Panc1 (cell line): ENCODE measurements at regions not wholly inside any gene's neighbourhood (a gene's known extent, or its start where the extent isn't known, plus 50 kb on each side); places are given as distances from the start of the nearest gene placed in this dataset.

Source experiments
- ATAC-seq: fragments of 200-7000 bp; cut with Tn5 transposase; 2 replicates; pipeline ENCODE4 v1.9.1; 2020; ENCODE audit warnings: mild to moderate bottlenecking, moderate library complexity
- BruUV-seq: library from RNA; stranded (reverse); fragments of 400-500 nt; replicated peaks from 2 replicates; lab custom pipeline; 2021; lab: Mats Ljungman, UMichigan
- CTCF ChIA-PET: fragments of 300-600 bp; sonication (Branson Sonifier 250); formaldehyde crosslinking; loops from one replicate; lab custom pipeline; 2022; ENCODE audit warnings: antibody characterized with exemption; lab: Charles Lee
- POLR2A ChIA-PET: fragments of 300-600 bp; sonication (Branson Sonifier 250); formaldehyde crosslinking; loops from one replicate; lab custom pipeline; 2022; ENCODE audit warnings: antibody characterized with exemption; lab: Charles Lee
- DNase-seq: peaks from one replicate; pipeline ENCODE4 v3.0.0-alpha.2; 2010; ENCODE audit warnings: low read depth, low spot score
- H3K27ac ChIP-seq: 2 replicates; pipeline ENCODE4 v1.5.1; 2011; ENCODE audit warnings: mild to moderate bottlenecking, low read length, inconsistent platforms
- H3K27me3 ChIP-seq: fragments of 200-500 bp; sonication (Bioruptor generic); 2 replicates; pipeline ENCODE4 v1.6.0; 2014; ENCODE audit warnings: low read length, inconsistent platforms; ENCODE audit not compliant: control insufficient read depth, insufficient read depth
- H3K36me3 ChIP-seq: fragments of 200-500 bp; sonication (Bioruptor generic); 2 replicates; pipeline ENCODE4 v1.5.1; 2014; ENCODE audit warnings: inconsistent platforms, mild to moderate bottlenecking, low read length, moderate library complexity; ENCODE audit not compliant: control insufficient read depth, insufficient read depth
- H3K4me1 ChIP-seq: 2 replicates; pipeline ENCODE4 v1.5.1; 2011; ENCODE audit warnings: inconsistent platforms, mild to moderate bottlenecking, low read length, moderate library complexity; ENCODE audit not compliant: control insufficient read depth, insufficient read depth
- H3K4me3 ChIP-seq, 2 experiments: 2 replicates each; pipeline ENCODE4 v1.5.1; 2011 to 2012; ENCODE audit warnings: low read depth in 2 of 2, low read length in 2 of 2, mild to moderate bottlenecking in 2 of 2, inconsistent platforms in 1 of 2, moderate library complexity in 1 of 2
- H3K9me3 ChIP-seq: fragments of 200-500 bp; sonication (Bioruptor generic); 2 replicates; pipeline ENCODE4 v1.5.1; 2014; ENCODE audit warnings: low read depth, mild to moderate bottlenecking, inconsistent platforms, low read length, moderate library complexity; ENCODE audit not compliant: control insufficient read depth, insufficient read depth
- POLR2AphosphoS5 ChIP-seq: IDR thresholded peaks from 2 replicates; pipeline ENCODE4 v1.6.1; 2012; ENCODE audit warnings: mild to moderate bottlenecking, low read depth, low read length, moderate library complexity
- REST ChIP-seq, 2 experiments: IDR thresholded peaks; 2 replicates each; pipeline ENCODE4 v1.6.1; 2011 to 2012; ENCODE audit warnings: low read depth in 2 of 2, control low read depth in 1 of 2, low read length in 1 of 2, mild to moderate bottlenecking in 1 of 2, moderate library complexity in 1 of 2; ENCODE audit not compliant: insufficient read depth in 1 of 2
- SIN3A ChIP-seq: IDR thresholded peaks from 2 replicates; pipeline ENCODE4 v1.6.1; 2012; ENCODE audit warnings: low read depth, mild to moderate bottlenecking, low read length, moderate library complexity, borderline replicate concordance; ENCODE audit not compliant: insufficient read depth
- TCF7L2 ChIP-seq: IDR thresholded peaks from 2 replicates; pipeline ENCODE4 v1.6.1; 2011; ENCODE audit warnings: mild to moderate bottlenecking, low read depth, low read length, inconsistent platforms
- in situ Hi-C: cut with HindIII; loops from 2 replicates; pipeline ENCODE4 v1.10.0; 2016; ENCODE audit warnings: low sequenced_read_pairs, low pct_unique_long_range_greater_than_20kb
- intact Hi-C: fragments of 100-400 bp; cut with micrococcal nuclease; formaldehyde crosslinking; loops from one replicate; pipeline ENCODE4 v1.10.0; 2022; ENCODE audit not compliant: unreplicated experiment
- TF ChIP-seq, protein P1 (sequence below): fragments of 450-650 bp; IDR thresholded peaks from 2 replicates; pipeline ENCODE4 v1.5.1; 2017; ENCODE audit warnings: mild to moderate bottlenecking

GRCh38 chr1:221840511-221841243, 98.8 kb upstream of the DUSP10 start:
- ATAC-seq (no peak), DNase-seq (no peak)
- Histone ChIP-seq H3K27ac (no peak overlapping the region), H3K4me3 (no peak overlapping the region), H3K9me3 (no peaks in the 10 kb centered on the region), H3K27me3 (no peaks in the 10 kb centered on the region), H3K4me1 (no peaks in the 10 kb centered on the region), H3K36me3 (no peaks in the 10 kb centered on the region)
- ChIA-PET POLR2A (no interaction called here), CTCF (no interaction called here)
- TF ChIP-seq TCF7L2 = no peak
- no peak for TF ChIP-seq POLR2AphosphoS5
- TF ChIP-seq REST (IDR thresholded peaks at IDR 0.05; ENCODE audit: insufficient read depth in 1 of 2, low read depth in 2 of 2, low read length in 1 of 2) = no peak
- TF ChIP-seq SIN3A = no peak
- TF ChIP-seq, protein P1, sequence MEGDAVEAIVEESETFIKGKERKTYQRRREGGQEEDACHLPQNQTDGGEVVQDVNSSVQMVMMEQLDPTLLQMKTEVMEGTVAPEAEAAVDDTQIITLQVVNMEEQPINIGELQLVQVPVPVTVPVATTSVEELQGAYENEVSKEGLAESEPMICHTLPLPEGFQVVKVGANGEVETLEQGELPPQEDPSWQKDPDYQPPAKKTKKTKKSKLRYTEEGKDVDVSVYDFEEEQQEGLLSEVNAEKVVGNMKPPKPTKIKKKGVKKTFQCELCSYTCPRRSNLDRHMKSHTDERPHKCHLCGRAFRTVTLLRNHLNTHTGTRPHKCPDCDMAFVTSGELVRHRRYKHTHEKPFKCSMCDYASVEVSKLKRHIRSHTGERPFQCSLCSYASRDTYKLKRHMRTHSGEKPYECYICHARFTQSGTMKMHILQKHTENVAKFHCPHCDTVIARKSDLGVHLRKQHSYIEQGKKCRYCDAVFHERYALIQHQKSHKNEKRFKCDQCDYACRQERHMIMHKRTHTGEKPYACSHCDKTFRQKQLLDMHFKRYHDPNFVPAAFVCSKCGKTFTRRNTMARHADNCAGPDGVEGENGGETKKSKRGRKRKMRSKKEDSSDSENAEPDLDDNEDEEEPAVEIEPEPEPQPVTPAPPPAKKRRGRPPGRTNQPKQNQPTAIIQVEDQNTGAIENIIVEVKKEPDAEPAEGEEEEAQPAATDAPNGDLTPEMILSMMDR = no peak
- intact Hi-C loops (no loop called here), in situ Hi-C loops (no loop called here)
- BruUV-seq = no TSS peak

GRCh38 chr1:221839782-221840395, 98.0 kb upstream of the DUSP10 start:
- Histone ChIP-seq H3K9me3 (no peaks in the 10 kb centered on the region), H3K27ac (no peak overlapping the region), H3K27me3 (no peaks in the 10 kb centered on the region), H3K36me3 (no peaks in the 10 kb centered on the region), H3K4me1 (no peaks in the 10 kb centered on the region), H3K4me3 (no peak overlapping the region)
- in situ Hi-C loops = no loop called here
- ATAC-seq (peak; percentile 75; the same call in 1 of the 2 replicates), DNase-seq (no peak)
- TF ChIP-seq POLR2AphosphoS5 (no peak), REST (IDR thresholded peaks at IDR 0.05; ENCODE audit: insufficient read depth in 1 of 2, low read depth in 2 of 2, low read length in 1 of 2) (no peak), SIN3A (no peak), TCF7L2 (no peak)
- TF ChIP-seq, protein P1 = no peak
- ChIA-PET POLR2A (no interaction called here), CTCF (no interaction called here)
- intact Hi-C loops = no loop called here
- BruUV-seq = no TSS peak
